HG03159 (cell line): ENCODE measurements at regions not wholly inside any gene's neighbourhood (a gene's known extent, or its start where the extent isn't known, plus 50 kb on each side); places are given as distances from the start of the nearest gene placed in this dataset.
"Not testable (repeated sequence)": the region's sequence is repeated elsewhere in the genome, so short reads cannot be mapped to it uniquely, and the experiment has no call there.

ENCODE experiments used
- ATAC-seq: cut with Tn5 transposase; IDR thresholded peaks from one replicate; pipeline ENCODE4 v1.9.1; 2021; ENCODE audit warnings: mild to moderate bottlenecking, moderate library complexity; ENCODE audit not compliant: unreplicated experiment

GRCh38 chr16:60078819-60079218, 1344.7 kb upstream of the GOT2 start:
- not testable (repeated sequence) for ATAC-seq

- ATAC-seq = no peak
These were observed 1343.7 kb upstream of the GOT2 start for GRCh38 chr16:60077861-60078260.

GRCh38 chr16:60074378-60074777, 1340.3 kb upstream of the GOT2 start:
- ATAC-seq = no peak

GRCh38 chr16:60073376-60073775, 1339.3 kb upstream of the GOT2 start:
- ATAC-seq = no peak

- ATAC-seq = no peak
These were observed 1329.9 kb upstream of the GOT2 start for GRCh38 chr16:60064026-60064425.

GRCh38 chr16:60061396-60061795, 1327.3 kb upstream of the GOT2 start:
- no peak for ATAC-seq

- ATAC-seq = no peak
These were observed 1326.6 kb upstream of the GOT2 start for GRCh38 chr16:60060731-60061130.

GRCh38 chr16:60059141-60059540, 1325.0 kb upstream of the GOT2 start:
- no peak for ATAC-seq

GRCh38 chr16:60041671-60042070, 1307.6 kb upstream of the GOT2 start:
- ATAC-seq = no peak

GRCh38 chr16:60031740-60032139, 1297.6 kb upstream of the GOT2 start:
- ATAC-seq = no peak

GRCh38 chr16:60027351-60027750, 1293.2 kb upstream of the GOT2 start:
- ATAC-seq = no peak

GRCh38 chr16:60013076-60013475, 1279.0 kb upstream of the GOT2 start:
- no peak for ATAC-seq

GRCh38 chr16:60001523-60001922, 1267.4 kb upstream of the GOT2 start:
- no peak for ATAC-seq

- no peak for ATAC-seq
These were observed 1263.6 kb upstream of the GOT2 start for GRCh38 chr16:59997706-59998105.

GRCh38 chr16:59993101-59993500, 1259.0 kb upstream of the GOT2 start:
- ATAC-seq = no peak

- ATAC-seq = no peak
These were observed 1257.1 kb upstream of the GOT2 start for GRCh38 chr16:59991171-59991570.

GRCh38 chr16:59988591-59988990, 1254.5 kb upstream of the GOT2 start:
- no peak for ATAC-seq

GRCh38 chr16:59975953-59976352, 1241.8 kb upstream of the GOT2 start:
- ATAC-seq = no peak

- ATAC-seq = no peak
These were observed 1239.8 kb upstream of the GOT2 start for GRCh38 chr16:59973966-59974365.

GRCh38 chr16:59971264-59971663, 1237.1 kb upstream of the GOT2 start:
- no peak for ATAC-seq

- ATAC-seq = no peak
These were observed 1230.3 kb upstream of the GOT2 start for GRCh38 chr16:59964232-59964924.

- ATAC-seq = no peak
These were observed 1225.2 kb upstream of the GOT2 start for GRCh38 chr16:59959311-59959710.

GRCh38 chr16:59950431-59950830, 1216.3 kb upstream of the GOT2 start:
- ATAC-seq = no peak
